Right atrium auricular region (tissue), 2 donors: ENCODE measurements at regions not wholly inside any gene's neighbourhood (a gene's known extent, or its start where the extent isn't known, plus 50 kb on each side); places are given as distances from the start of the nearest gene placed in this dataset.

Experiments used
- DNase-seq: peaks from one replicate; pipeline ENCODE4 v3.0.0-alpha.2; 2019; ENCODE audit warnings: low spot score
- H3K27ac ChIP-seq, 2 donors: fragments of 200-600 bp; sonication (generic); 1 replicate in 1 of 2; 2 replicates in 1 of 2; pipeline ENCODE4 v1.5.1; 2016 to 2019
- H3K27me3 ChIP-seq, 2 donors: fragments of 200-600 bp; sonication (generic); one replicate each; pipeline versions ENCODE4 v1.5.1 to v1.6.0; 2017 to 2019
- H3K36me3 ChIP-seq: fragments of 200-600 bp; sonication (generic); one replicate; pipeline ENCODE4 v1.5.1; 2016
- H3K4me1 ChIP-seq, 2 donors: fragments of 200-600 bp; sonication (generic); one replicate each; pipeline versions ENCODE4 v1.5.1 to v1.6.0; 2017 to 2019
- H3K4me3 ChIP-seq, 2 donors: fragments of 200-600 bp; sonication (generic); 1 replicate in 1 of 2; 2 replicates in 1 of 2; pipeline ENCODE4 v1.5.1; 2017 to 2019; ENCODE audit warnings: mild to moderate bottlenecking in 1 of 2, moderate library complexity in 1 of 2
- H3K9me3 ChIP-seq, 2 donors: fragments of 200-600 bp; sonication (generic); one replicate each; pipeline ENCODE4 v1.5.1; 2019
- CTCF ChIP-seq, 2 donors: fragments of 200-600 bp; sonication (generic); IDR thresholded peaks; one replicate each; pipeline ENCODE4 v1.5.1; 2019; ENCODE audit warnings: antibody characterized with exemption in 2 of 2

GRCh38 chr13:78830508-78830907 is 171.6 kb upstream of the OBI1 start:
- no peak overlapping the region for H3K4me3 ChIP-seq
- TF ChIP-seq CTCF (IDR thresholded peaks at IDR 0.05) = no peak
- no peak overlapping the region for H3K27ac ChIP-seq
- no peak for DNase-seq
- H3K27me3 ChIP-seq = no peaks in the 10 kb centered on the region
- H3K4me1 ChIP-seq = no peaks in the 10 kb centered on the region
- H3K36me3 ChIP-seq = no peaks in the 10 kb centered on the region
- H3K9me3 ChIP-seq = no peaks in the 10 kb centered on the region

GRCh38 chr13:78829821-78830220 is 170.9 kb upstream of the OBI1 start:
- DNase-seq = no peak
- TF ChIP-seq CTCF (IDR thresholded peaks at IDR 0.05) = no peak
- no peak overlapping the region for H3K27ac ChIP-seq
- H3K4me1 ChIP-seq = no peaks in the 10 kb centered on the region
- no peak overlapping the region for H3K4me3 ChIP-seq
- H3K36me3 ChIP-seq = no peaks in the 10 kb centered on the region
- no peaks in the 10 kb centered on the region for H3K9me3 ChIP-seq
- H3K27me3 ChIP-seq = no peaks in the 10 kb centered on the region

GRCh38 chr13:78827471-78827870 is 168.5 kb upstream of the OBI1 start:
- no peak for TF ChIP-seq CTCF (IDR thresholded peaks at IDR 0.05)
- Histone ChIP-seq H3K4me3 (no peak overlapping the region), H3K36me3 (no peaks in the 10 kb centered on the region), H3K4me1 (no peaks in the 10 kb centered on the region), H3K27me3 (no peaks in the 10 kb centered on the region), H3K9me3 (no peaks in the 10 kb centered on the region), H3K27ac (no peak overlapping the region)
- no peak for DNase-seq

GRCh38 chr13:78826936-78827335 is 168.0 kb upstream of the OBI1 start:
- Histone ChIP-seq H3K36me3 (no peaks in the 10 kb centered on the region), H3K9me3 (no peaks in the 10 kb centered on the region), H3K4me1 (no peaks in the 10 kb centered on the region), H3K4me3 (no peak overlapping the region), H3K27me3 (no peaks in the 10 kb centered on the region), H3K27ac (no peak overlapping the region)
- no peak for DNase-seq
- TF ChIP-seq CTCF (IDR thresholded peaks at IDR 0.05) = no peak

- no peak for DNase-seq
- no peaks in the 10 kb centered on the region for H3K4me1 ChIP-seq
- H3K4me3 ChIP-seq = no peak overlapping the region
- no peaks in the 10 kb centered on the region for H3K36me3 ChIP-seq
- no peaks in the 10 kb centered on the region for H3K27me3 ChIP-seq
- H3K9me3 ChIP-seq = no peaks in the 10 kb centered on the region
- H3K27ac ChIP-seq = no peak overlapping the region
- no peak for TF ChIP-seq CTCF (IDR thresholded peaks at IDR 0.05)
Observed at GRCh38 chr13:78826312-78826711, 167.4 kb upstream of the OBI1 start.

- H3K36me3 ChIP-seq = no peaks in the 10 kb centered on the region
- H3K4me1 ChIP-seq = no peaks in the 10 kb centered on the region
- no peak for TF ChIP-seq CTCF (IDR thresholded peaks at IDR 0.05)
- no peak overlapping the region for H3K4me3 ChIP-seq
- no peak overlapping the region for H3K27ac ChIP-seq
- no peaks in the 10 kb centered on the region for H3K27me3 ChIP-seq
- no peak for DNase-seq
- H3K9me3 ChIP-seq = no peaks in the 10 kb centered on the region
Observed at GRCh38 chr13:78820541-78820940, 161.6 kb upstream of the OBI1 start.
